HEK293 (cell line): ENCODE measurements at regions not wholly inside any gene's neighbourhood (a gene's known extent, or its start where the extent isn't known, plus 50 kb on each side); places are given as distances from the start of the nearest gene placed in this dataset.

Experiments used
- CTCF ChIA-PET: fragments of 350-600 bp; formaldehyde crosslinking; extraction: SDS; loops from one replicate; lab custom pipeline; 2021; ENCODE audit warnings: antibody characterized with exemption; lab: Yijun Ruan, JAX
- POLR2A ChIA-PET: fragments of 300-600 bp; formaldehyde crosslinking; extraction: SDS; loops from one replicate; lab custom pipeline; 2020; ENCODE audit warnings: antibody characterized with exemption, inconsistent platforms; lab: Yijun Ruan, JAX
- H3K27ac ChIP-seq: fragments of 200-500 bp; sonication (Bioruptor generic); 2 replicates; pipeline ENCODE4 v1.5.1; 2014; ENCODE audit warnings: low read depth, low read length, control low read depth, inconsistent platforms; ENCODE audit errors: extremely low read depth
- H3K36me3 ChIP-seq, 2 experiments: fragments of 200-500 bp in 1 of 2; sonication (Bioruptor generic) in 1 of 2; 1 replicate in 1 of 2; 2 replicates in 1 of 2; pipeline ENCODE4 v1.5.1; 2014 to 2017; ENCODE audit warnings: inconsistent platforms in 2 of 2, low read length in 2 of 2; ENCODE audit not compliant: control insufficient read depth in 2 of 2, insufficient read depth in 1 of 2
- H3K4me1 ChIP-seq: fragments of 200-500 bp; sonication (Bioruptor generic); 2 replicates; pipeline ENCODE4 v1.5.1; 2014; ENCODE audit warnings: mild to moderate bottlenecking, low read length, inconsistent platforms; ENCODE audit not compliant: control insufficient read depth, insufficient read depth
- H3K4me3 ChIP-seq: 2 replicates; pipeline ENCODE4 v1.5.1; 2011; ENCODE audit warnings: low read depth, mild to moderate bottlenecking, control low read depth, low read length, moderate library complexity
- H3K9me3 ChIP-seq: fragments of 200-500 bp; sonication (Bioruptor generic); 2 replicates; pipeline ENCODE4 v1.5.1; 2014; ENCODE audit warnings: low read depth, low read length, inconsistent platforms; ENCODE audit not compliant: control insufficient read depth, insufficient read depth
- FEZF1 ChIP-seq: fragments of 450-650 bp; formaldehyde crosslinking; IDR thresholded peaks from 2 replicates; pipeline ENCODE4 v1.5.1; 2016; ENCODE audit warnings: missing biosample characterization, missing genetic modification characterization
- GLIS1 ChIP-seq: fragments of 450-650 bp; formaldehyde crosslinking; IDR thresholded peaks from 2 replicates; pipeline ENCODE4 v1.5.1; 2016; ENCODE audit warnings: missing biosample characterization, missing genetic modification characterization
- HOXD13 ChIP-seq: sonication (generic); formaldehyde crosslinking; IDR thresholded peaks from 2 replicates; pipeline ENCODE4 v1.8.0; 2022; ENCODE audit warnings: missing genetic modification reagents, borderline replicate concordance
- SALL2 ChIP-seq: fragments of 450-650 bp; formaldehyde crosslinking; IDR thresholded peaks from 2 replicates; pipeline ENCODE4 v1.5.0; 2017; ENCODE audit warnings: missing biosample characterization, mild to moderate bottlenecking, missing genetic modification characterization, borderline replicate concordance
- SP3 ChIP-seq: fragments of 450-650 bp; formaldehyde crosslinking; IDR thresholded peaks from 2 replicates; pipeline ENCODE4 v1.5.1; 2016; ENCODE audit warnings: missing biosample characterization, missing genetic modification characterization
- TRIM28 ChIP-seq: IDR thresholded peaks from 2 replicates; pipeline ENCODE4 v1.6.1; 2011; ENCODE audit warnings: low read length, control low read depth, borderline replicate concordance
- ZBTB48 ChIP-seq: fragments of 450-650 bp; formaldehyde crosslinking; IDR thresholded peaks from 2 replicates; pipeline ENCODE4 v1.5.1; 2016; ENCODE audit warnings: missing biosample characterization, missing genetic modification characterization
- ZEB2 ChIP-seq: fragments of 450-650 bp; formaldehyde crosslinking; IDR thresholded peaks from 2 replicates; pipeline ENCODE4 v1.5.1; 2016; ENCODE audit warnings: missing biosample characterization, missing genetic modification characterization
- ZNF132 ChIP-seq: fragments of 450-650 bp; formaldehyde crosslinking; IDR thresholded peaks from 2 replicates; pipeline ENCODE4 v1.5.1; 2017; ENCODE audit warnings: missing biosample characterization, missing genetic modification characterization, borderline replicate concordance
- ZNF155 ChIP-seq: fragments of 450-650 bp; formaldehyde crosslinking; IDR thresholded peaks from 2 replicates; pipeline ENCODE4 v1.5.1; 2016; ENCODE audit warnings: missing biosample characterization, missing genetic modification characterization
- ZNF157 ChIP-seq: fragments of 450-650 bp; formaldehyde crosslinking; IDR thresholded peaks from 2 replicates; pipeline ENCODE4 v1.5.1; 2016; ENCODE audit warnings: missing biosample characterization, missing genetic modification characterization
- ZNF184 ChIP-seq: fragments of 450-650 bp; IDR thresholded peaks from 2 replicates; pipeline ENCODE4 v1.5.1; 2018; ENCODE audit warnings: missing biosample characterization, mild to moderate bottlenecking, missing genetic modification characterization
- ZNF2 ChIP-seq: fragments of 450-650 bp; formaldehyde crosslinking; IDR thresholded peaks from 2 replicates; pipeline ENCODE4 v1.5.1; 2016; ENCODE audit warnings: missing biosample characterization, missing genetic modification characterization
- ZNF473 ChIP-seq: fragments of 450-650 bp; formaldehyde crosslinking; IDR thresholded peaks from 2 replicates; pipeline ENCODE4 v1.5.1; 2017; ENCODE audit warnings: missing biosample characterization, missing genetic modification characterization
- ZNF529 ChIP-seq: fragments of 450-650 bp; formaldehyde crosslinking; IDR thresholded peaks from 2 replicates; pipeline ENCODE4 v1.5.1; 2017; ENCODE audit warnings: missing genetic modification characterization, missing biosample characterization; ENCODE audit not compliant: insufficient replicate concordance
- ZNF600 ChIP-seq: fragments of 450-650 bp; formaldehyde crosslinking; IDR thresholded peaks from 2 replicates; pipeline ENCODE4 v1.5.1; 2016; ENCODE audit warnings: missing biosample characterization, missing genetic modification characterization
- ZNF677 ChIP-seq: fragments of 450-650 bp; IDR thresholded peaks from 2 replicates; pipeline ENCODE4 v1.5.0; 2018; ENCODE audit warnings: missing biosample characterization, mild to moderate bottlenecking, missing genetic modification characterization, moderate library complexity
- ZNF768 ChIP-seq: fragments of 450-650 bp; formaldehyde crosslinking; IDR thresholded peaks from 2 replicates; pipeline ENCODE4 v1.5.1; 2018; ENCODE audit warnings: missing biosample characterization, mild to moderate bottlenecking, missing genetic modification characterization
- ZNF776 ChIP-seq: fragments of 450-650 bp; formaldehyde crosslinking; IDR thresholded peaks from 2 replicates; pipeline ENCODE4 v1.5.0; 2017; ENCODE audit warnings: missing biosample characterization, missing genetic modification characterization, borderline replicate concordance
- ZSCAN30 ChIP-seq: fragments of 450-650 bp; IDR thresholded peaks from 2 replicates; pipeline ENCODE4 v1.5.1; 2018; ENCODE audit warnings: missing biosample characterization, mild to moderate bottlenecking, missing genetic modification characterization, moderate library complexity
- TF ChIP-seq, protein P1 (sequence below): fragments of 450-650 bp; formaldehyde crosslinking; IDR thresholded peaks from 2 replicates; pipeline ENCODE4 v1.5.1; 2016; ENCODE audit warnings: missing biosample characterization, missing genetic modification characterization
- TF ChIP-seq, protein P2 (sequence below): fragments of 450-650 bp; formaldehyde crosslinking; IDR thresholded peaks from 2 replicates; pipeline ENCODE4 v1.5.1; 2016; ENCODE audit warnings: missing biosample characterization, missing genetic modification characterization
- TF ChIP-seq, protein P3 (sequence below): fragments of 450-650 bp; formaldehyde crosslinking; IDR thresholded peaks from 2 replicates; pipeline ENCODE4 v1.5.1; 2017; ENCODE audit warnings: missing biosample characterization, missing genetic modification characterization
- TF ChIP-seq, protein P4 (sequence below): fragments of 450-650 bp; formaldehyde crosslinking; IDR thresholded peaks from 2 replicates; pipeline ENCODE4 v1.5.1; 2016; ENCODE audit warnings: missing biosample characterization, missing genetic modification characterization, borderline replicate concordance
- TF ChIP-seq, protein P5 (sequence below): fragments of 450-650 bp; formaldehyde crosslinking; IDR thresholded peaks from 2 replicates; pipeline ENCODE4 v1.5.1; 2016; ENCODE audit warnings: missing biosample characterization, missing genetic modification characterization
- TF ChIP-seq, protein P6 (sequence below): fragments of 450-650 bp; formaldehyde crosslinking; IDR thresholded peaks from 2 replicates; pipeline ENCODE4 v1.5.1; 2016; ENCODE audit warnings: missing biosample characterization, missing genetic modification characterization, borderline replicate concordance

DNA sequence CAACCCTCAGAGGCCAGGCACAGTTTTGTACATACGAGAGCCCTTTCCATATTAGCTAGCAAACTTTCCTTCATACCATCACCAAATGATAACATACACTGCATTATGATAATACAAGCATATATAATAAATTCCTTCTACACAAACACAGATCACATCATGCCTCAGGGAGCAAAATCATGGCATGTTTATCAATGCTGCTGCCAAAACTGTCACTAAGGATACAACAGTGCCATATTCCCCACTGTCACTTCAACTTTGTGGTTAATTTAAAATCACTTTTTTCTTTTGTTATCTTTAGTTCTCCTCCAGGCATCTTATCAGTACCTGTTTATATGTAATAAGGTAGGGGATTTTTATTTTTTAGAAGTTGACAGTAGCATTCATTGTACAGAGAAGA, 196.3 kb downstream of the EPM2A start:
- TF ChIP-seq, protein P1, sequence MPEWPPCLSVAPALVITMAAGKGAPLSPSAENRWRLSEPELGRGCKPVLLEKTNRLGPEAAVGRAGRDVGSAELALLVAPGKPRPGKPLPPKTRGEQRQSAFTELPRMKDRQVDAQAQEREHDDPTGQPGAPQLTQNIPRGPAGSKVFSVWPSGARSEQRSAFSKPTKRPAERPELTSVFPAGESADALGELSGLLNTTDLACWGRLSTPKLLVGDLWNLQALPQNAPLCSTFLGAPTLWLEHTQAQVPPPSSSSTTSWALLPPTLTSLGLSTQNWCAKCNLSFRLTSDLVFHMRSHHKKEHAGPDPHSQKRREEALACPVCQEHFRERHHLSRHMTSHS (tag by site-specific recombination), result no peak
- TF ChIP-seq, protein P2, sequence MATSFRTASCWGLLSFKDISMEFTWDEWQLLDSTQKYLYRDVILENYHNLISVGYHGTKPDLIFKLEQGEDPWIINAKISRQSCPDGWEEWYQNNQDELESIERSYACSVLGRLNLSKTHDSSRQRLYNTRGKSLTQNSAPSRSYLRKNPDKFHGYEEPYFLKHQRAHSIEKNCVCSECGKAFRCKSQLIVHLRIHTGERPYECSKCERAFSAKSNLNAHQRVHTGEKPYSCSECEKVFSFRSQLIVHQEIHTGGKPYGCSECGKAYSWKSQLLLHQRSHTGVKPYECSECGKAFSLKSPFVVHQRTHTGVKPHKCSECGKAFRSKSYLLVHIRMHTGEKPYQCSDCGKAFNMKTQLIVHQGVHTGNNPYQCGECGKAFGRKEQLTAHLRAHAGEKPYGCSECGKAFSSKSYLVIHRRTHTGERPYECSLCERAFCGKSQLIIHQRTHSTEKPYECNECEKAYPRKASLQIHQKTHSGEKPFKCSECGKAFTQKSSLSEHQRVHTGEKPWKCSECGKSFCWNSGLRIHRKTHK, result no peak
- no peak for TF ChIP-seq ZNF473
- TF ChIP-seq ZNF132 (tag by site-specific recombination), result no peak
- no peak for TF ChIP-seq HOXD13 (CRISPR knock-in tag)
- TF ChIP-seq ZNF677 (tag by site-specific recombination), result no peak
- no peak for TF ChIP-seq ZEB2 (tag by site-specific recombination)
- TF ChIP-seq FEZF1 (tag by site-specific recombination), result no peak
- TF ChIP-seq ZNF2 (tag by site-specific recombination), result no peak
- TF ChIP-seq ZNF157 (tag by site-specific recombination), result no peak
- no peak for TF ChIP-seq ZSCAN30
- TF ChIP-seq, protein P3, sequence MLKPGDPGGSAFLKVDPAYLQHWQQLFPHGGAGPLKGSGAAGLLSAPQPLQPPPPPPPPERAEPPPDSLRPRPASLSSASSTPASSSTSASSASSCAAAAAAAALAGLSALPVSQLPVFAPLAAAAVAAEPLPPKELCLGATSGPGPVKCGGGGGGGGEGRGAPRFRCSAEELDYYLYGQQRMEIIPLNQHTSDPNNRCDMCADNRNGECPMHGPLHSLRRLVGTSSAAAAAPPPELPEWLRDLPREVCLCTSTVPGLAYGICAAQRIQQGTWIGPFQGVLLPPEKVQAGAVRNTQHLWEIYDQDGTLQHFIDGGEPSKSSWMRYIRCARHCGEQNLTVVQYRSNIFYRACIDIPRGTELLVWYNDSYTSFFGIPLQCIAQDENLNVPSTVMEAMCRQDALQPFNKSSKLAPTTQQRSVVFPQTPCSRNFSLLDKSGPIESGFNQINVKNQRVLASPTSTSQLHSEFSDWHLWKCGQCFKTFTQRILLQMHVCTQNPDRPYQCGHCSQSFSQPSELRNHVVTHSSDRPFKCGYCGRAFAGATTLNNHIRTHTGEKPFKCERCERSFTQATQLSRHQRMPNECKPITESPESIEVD (tag by site-specific recombination), result no peak
- TF ChIP-seq, protein P4, sequence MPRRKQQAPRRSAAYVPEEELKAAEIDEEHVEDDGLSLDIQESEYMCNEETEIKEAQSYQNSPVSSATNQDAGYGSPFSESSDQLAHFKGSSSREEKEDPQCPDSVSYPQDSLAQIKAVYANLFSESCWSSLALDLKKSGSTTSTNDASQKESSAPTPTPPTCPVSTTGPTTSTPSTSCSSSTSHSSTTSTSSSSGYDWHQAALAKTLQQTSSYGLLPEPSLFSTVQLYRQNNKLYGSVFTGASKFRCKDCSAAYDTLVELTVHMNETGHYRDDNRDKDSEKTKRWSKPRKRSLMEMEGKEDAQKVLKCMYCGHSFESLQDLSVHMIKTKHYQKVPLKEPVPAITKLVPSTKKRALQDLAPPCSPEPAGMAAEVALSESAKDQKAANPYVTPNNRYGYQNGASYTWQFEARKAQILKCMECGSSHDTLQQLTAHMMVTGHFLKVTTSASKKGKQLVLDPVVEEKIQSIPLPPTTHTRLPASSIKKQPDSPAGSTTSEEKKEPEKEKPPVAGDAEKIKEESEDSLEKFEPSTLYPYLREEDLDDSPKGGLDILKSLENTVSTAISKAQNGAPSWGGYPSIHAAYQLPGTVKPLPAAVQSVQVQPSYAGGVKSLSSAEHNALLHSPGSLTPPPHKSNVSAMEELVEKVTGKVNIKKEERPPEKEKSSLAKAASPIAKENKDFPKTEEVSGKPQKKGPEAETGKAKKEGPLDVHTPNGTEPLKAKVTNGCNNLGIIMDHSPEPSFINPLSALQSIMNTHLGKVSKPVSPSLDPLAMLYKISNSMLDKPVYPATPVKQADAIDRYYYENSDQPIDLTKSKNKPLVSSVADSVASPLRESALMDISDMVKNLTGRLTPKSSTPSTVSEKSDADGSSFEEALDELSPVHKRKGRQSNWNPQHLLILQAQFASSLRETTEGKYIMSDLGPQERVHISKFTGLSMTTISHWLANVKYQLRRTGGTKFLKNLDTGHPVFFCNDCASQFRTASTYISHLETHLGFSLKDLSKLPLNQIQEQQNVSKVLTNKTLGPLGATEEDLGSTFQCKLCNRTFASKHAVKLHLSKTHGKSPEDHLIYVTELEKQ (tag by site-specific recombination), result no peak
- no peaks in the 10 kb centered on the region for H3K4me1 ChIP-seq
- no peak overlapping the region for H3K27ac ChIP-seq
- ChIA-PET CTCF (interaction anchor here (0.6 kb wide), 1 partner anchor 269 kb away, joined by 3 read pairs; no protein-coding TSS in a partner anchor), POLR2A (no interaction called here)
- H3K9me3 ChIP-seq, result no peaks in the 10 kb centered on the region
- no peak overlapping the region for H3K4me3 ChIP-seq
- no peaks in the 10 kb centered on the region for H3K36me3 ChIP-seq

DNA sequence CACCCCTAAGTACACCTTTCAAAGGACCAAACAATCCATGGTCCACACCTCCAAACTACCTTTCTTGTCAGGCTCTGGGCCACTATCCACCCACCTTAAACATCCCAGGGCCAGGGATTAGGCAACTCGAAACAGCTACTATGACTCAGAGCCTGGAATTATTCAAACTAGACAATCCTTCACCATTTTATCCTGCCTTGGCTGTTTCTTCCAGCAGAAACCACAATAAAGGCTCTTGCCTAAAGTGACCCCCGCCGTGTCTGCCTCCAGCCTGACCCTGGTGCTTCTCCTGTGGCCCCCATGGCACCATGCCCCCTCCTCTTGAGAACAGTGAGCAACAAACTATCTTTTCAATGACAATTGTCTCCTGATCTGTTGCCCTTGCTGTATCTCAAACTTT, 195.5 kb downstream of the EPM2A start:
- no peak overlapping the region for H3K27ac ChIP-seq
- ChIA-PET POLR2A (no interaction called here), CTCF (interaction anchor here (0.6 kb wide), 1 partner anchor 1002 kb away, joined by 3 read pairs; no protein-coding TSS in a partner anchor)
- H3K36me3 ChIP-seq, result no peaks in the 10 kb centered on the region
- no peaks in the 10 kb centered on the region for H3K4me1 ChIP-seq
- no peaks in the 10 kb centered on the region for H3K9me3 ChIP-seq
- no peak overlapping the region for H3K4me3 ChIP-seq
- no peak for TF ChIP-seq GLIS1 (tag by site-specific recombination)
- TF ChIP-seq ZBTB48, result no peak
- TF ChIP-seq, protein P5, sequence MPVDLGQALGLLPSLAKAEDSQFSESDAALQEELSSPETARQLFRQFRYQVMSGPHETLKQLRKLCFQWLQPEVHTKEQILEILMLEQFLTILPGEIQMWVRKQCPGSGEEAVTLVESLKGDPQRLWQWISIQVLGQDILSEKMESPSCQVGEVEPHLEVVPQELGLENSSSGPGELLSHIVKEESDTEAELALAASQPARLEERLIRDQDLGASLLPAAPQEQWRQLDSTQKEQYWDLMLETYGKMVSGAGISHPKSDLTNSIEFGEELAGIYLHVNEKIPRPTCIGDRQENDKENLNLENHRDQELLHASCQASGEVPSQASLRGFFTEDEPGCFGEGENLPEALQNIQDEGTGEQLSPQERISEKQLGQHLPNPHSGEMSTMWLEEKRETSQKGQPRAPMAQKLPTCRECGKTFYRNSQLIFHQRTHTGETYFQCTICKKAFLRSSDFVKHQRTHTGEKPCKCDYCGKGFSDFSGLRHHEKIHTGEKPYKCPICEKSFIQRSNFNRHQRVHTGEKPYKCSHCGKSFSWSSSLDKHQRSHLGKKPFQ (tag by site-specific recombination), result no peak
- no peak for TF ChIP-seq TRIM28
- no peak for TF ChIP-seq ZNF184 (tag by site-specific recombination)
- TF ChIP-seq ZNF600 (tag by site-specific recombination), result no peak
- TF ChIP-seq ZNF776 (tag by site-specific recombination), result no peak
- TF ChIP-seq ZNF529 (tag by site-specific recombination), result no peak
- no peak for TF ChIP-seq ZNF155 (tag by site-specific recombination)
- TF ChIP-seq ZNF768 (tag by site-specific recombination), result no peak
- TF ChIP-seq, protein P6, sequence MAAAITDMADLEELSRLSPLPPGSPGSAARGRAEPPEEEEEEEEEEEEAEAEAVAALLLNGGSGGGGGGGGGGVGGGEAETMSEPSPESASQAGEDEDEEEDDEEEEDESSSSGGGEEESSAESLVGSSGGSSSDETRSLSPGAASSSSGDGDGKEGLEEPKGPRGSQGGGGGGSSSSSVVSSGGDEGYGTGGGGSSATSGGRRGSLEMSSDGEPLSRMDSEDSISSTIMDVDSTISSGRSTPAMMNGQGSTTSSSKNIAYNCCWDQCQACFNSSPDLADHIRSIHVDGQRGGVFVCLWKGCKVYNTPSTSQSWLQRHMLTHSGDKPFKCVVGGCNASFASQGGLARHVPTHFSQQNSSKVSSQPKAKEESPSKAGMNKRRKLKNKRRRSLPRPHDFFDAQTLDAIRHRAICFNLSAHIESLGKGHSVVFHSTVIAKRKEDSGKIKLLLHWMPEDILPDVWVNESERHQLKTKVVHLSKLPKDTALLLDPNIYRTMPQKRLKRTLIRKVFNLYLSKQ (tag by site-specific recombination), result no peak
- no peak for TF ChIP-seq SALL2
- no peak for TF ChIP-seq SP3 (tag by site-specific recombination)
- TF ChIP-seq ZNF132 (tag by site-specific recombination), result no peak
- TF ChIP-seq ZNF677 (tag by site-specific recombination), result no peak
